Neural cell (in vitro differentiated cells): ENCODE measurements at regions not wholly inside any gene's neighbourhood (a gene's known extent, or its start where the extent isn't known, plus 50 kb on each side); places are given as distances from the start of the nearest gene placed in this dataset.
"Not testable (repeated sequence)": the region's sequence is repeated elsewhere in the genome, so short reads cannot be mapped to it uniquely, and the experiment has no call there.

Experiments
- H2AFZ ChIP-seq: fragments of 200-600, 300-800 bp; sonication (generic), shearing (Covaris generic); 2 replicates; pipeline ENCODE4 v1.6.0; 2014; ENCODE audit warnings: low read depth, mild to moderate bottlenecking, antibody characterized with exemption, low read length, moderate library complexity
- H3F3A ChIP-seq: fragments of 200-600 bp; shearing (Covaris generic); 2 replicates; pipeline ENCODE4 v1.6.1; 2016; ENCODE audit warnings: mild to moderate bottlenecking, moderate library complexity, mixed read lengths, antibody characterized with exemption, low read length; ENCODE audit not compliant: insufficient read depth, poor library complexity, severe bottlenecking
- H3K27ac ChIP-seq: fragments of 200-600, 300-800 bp; sonication (generic), shearing (Covaris generic); 2 replicates; pipeline ENCODE4 v1.5.1; 2014; ENCODE audit warnings: mild to moderate bottlenecking, low read length, moderate library complexity
- H3K27me3 ChIP-seq: fragments of 300-800, 200-600 bp; sonication (generic), shearing (Covaris generic); 2 replicates; pipeline ENCODE4 v1.6.0; 2014; ENCODE audit warnings: mild to moderate bottlenecking, low read depth, low read length, moderate library complexity; ENCODE audit not compliant: insufficient read depth
- H3K36me3 ChIP-seq: fragments of 300-800, 200-600 bp; sonication (generic), shearing (Covaris generic); 2 replicates; pipeline ENCODE4 v1.5.1; 2014; ENCODE audit warnings: mild to moderate bottlenecking, antibody characterized with exemption, low read length, moderate library complexity; ENCODE audit not compliant: insufficient read depth
- H3K4me2 ChIP-seq: fragments of 300-800, 200-600 bp; sonication (generic), shearing (Covaris generic); 2 replicates; pipeline ENCODE4 v1.6.0; 2014; ENCODE audit warnings: mild to moderate bottlenecking, low read length
- H3K4me3 ChIP-seq: fragments of 300-800, 200-600 bp; sonication (generic), shearing (Covaris generic); 2 replicates; pipeline ENCODE4 v1.5.1; 2014; ENCODE audit warnings: mild to moderate bottlenecking, low read length, moderate library complexity
- H3K79me2 ChIP-seq: fragments of 200-600 bp; shearing (Covaris generic); replicated peaks from 2 replicates; pipeline ENCODE4 v1.6.0; 2014; ENCODE audit warnings: mild to moderate bottlenecking, low read length, moderate library complexity; ENCODE audit not compliant: insufficient read depth
- H3K9ac ChIP-seq: fragments of 300-800, 200-600 bp; sonication (generic), shearing (Covaris generic); 2 replicates; pipeline ENCODE4 v1.6.1; 2016; ENCODE audit warnings: mild to moderate bottlenecking, low read length, mixed read lengths
- H3K9me2 ChIP-seq: fragments of 200-600 bp; shearing (Covaris generic); 2 replicates; pipeline ENCODE4 v1.6.1; 2016; ENCODE audit warnings: mild to moderate bottlenecking, low read length, mixed read lengths; ENCODE audit not compliant: insufficient read depth
- H3K9me3 ChIP-seq: fragments of 200-600, 300-800 bp; sonication (generic), shearing (Covaris generic); 2 replicates; pipeline ENCODE4 v1.6.1; 2016; ENCODE audit warnings: mild to moderate bottlenecking, mixed run types, low read length, moderate library complexity, mixed read lengths
- H4K20me1 ChIP-seq: fragments of 200-600 bp; shearing (Covaris generic); 2 replicates; pipeline ENCODE4 v1.6.1; 2016; ENCODE audit warnings: mild to moderate bottlenecking, mixed run types; ENCODE audit not compliant: insufficient read depth
- CTCF ChIP-seq: fragments of 450-650 bp; IDR thresholded peaks from 2 replicates; pipeline ENCODE4 v1.5.1; 2014; ENCODE audit warnings: antibody characterized with exemption, mild to moderate bottlenecking, moderate library complexity; ENCODE audit not compliant: poor library complexity, severe bottlenecking
- EP300 ChIP-seq: fragments of 450-650 bp; conservative IDR thresholded peaks from 2 replicates; pipeline ENCODE4 v1.6.1; 2014; ENCODE audit warnings: antibody characterized with exemption, mild to moderate bottlenecking, moderate library complexity; ENCODE audit not compliant: poor library complexity, severe bottlenecking
- EZH2 ChIP-seq: fragments of 200-600, 300-800 bp; shearing (Covaris generic), sonication (generic); IDR thresholded peaks from 2 replicates; pipeline ENCODE4 v1.6.1; 2014; ENCODE audit warnings: antibody characterized with exemption, low read length, borderline replicate concordance, mild to moderate bottlenecking; ENCODE audit not compliant: insufficient read depth, poor library complexity, severe bottlenecking
- MXI1 ChIP-seq: fragments of 450-650 bp; conservative IDR thresholded peaks from 2 replicates; pipeline ENCODE4 v1.6.1; 2014; ENCODE audit warnings: antibody characterized with exemption, mild to moderate bottlenecking; ENCODE audit not compliant: poor library complexity, severe bottlenecking
- POLR2AphosphoS5 ChIP-seq: IDR thresholded peaks from 2 replicates; pipeline ENCODE4 v1.6.1; 2012
- RAD21 ChIP-seq: fragments of 450-650 bp; conservative IDR thresholded peaks from 2 replicates; pipeline ENCODE4 v1.6.1; 2014; ENCODE audit warnings: antibody characterized with exemption, mild to moderate bottlenecking, moderate library complexity
- REST ChIP-seq: IDR thresholded peaks from 2 replicates; pipeline ENCODE4 v1.6.1; 2012; ENCODE audit warnings: borderline replicate concordance
- SMC3 ChIP-seq: fragments of 450-650 bp; conservative IDR thresholded peaks from 2 replicates; pipeline ENCODE4 v1.6.1; 2014; ENCODE audit warnings: antibody characterized with exemption, mild to moderate bottlenecking, moderate library complexity; ENCODE audit not compliant: poor library complexity
- TAF1 ChIP-seq: IDR thresholded peaks from 2 replicates; pipeline ENCODE4 v1.6.1; 2012; ENCODE audit warnings: low read depth

- H3K4me2 ChIP-seq, result no peak overlapping the region
- H3K4me3 ChIP-seq, result no peak overlapping the region
- H3K79me2 ChIP-seq, result no peaks in the 10 kb centered on the region
- no peak overlapping the region for H3K9ac ChIP-seq
- H3K36me3 ChIP-seq, result no peaks in the 10 kb centered on the region
- no peaks in the 10 kb centered on the region for H3K27me3 ChIP-seq
- TF ChIP-seq MXI1, result no peak
- no peak for TF ChIP-seq CTCF
- no peak for TF ChIP-seq TAF1
- TF ChIP-seq SMC3, result no peak
- TF ChIP-seq POLR2AphosphoS5, result no peak
- H3K27ac ChIP-seq, result no peak overlapping the region
- no peaks in the 10 kb centered on the region for H3K9me2 ChIP-seq
- H4K20me1 ChIP-seq, result no peaks in the 10 kb centered on the region
- no peaks in the 10 kb centered on the region for H3F3A ChIP-seq
- no peaks in the 10 kb centered on the region for H3K9me3 ChIP-seq
- H2AFZ ChIP-seq, result no peak overlapping the region
Observed at GRCh38 chr2:155481141-155481540, 782.6 kb downstream of the KCNJ3 start.

- not testable (repeated sequence) for H3K27me3 ChIP-seq, H3F3A ChIP-seq, H2AFZ ChIP-seq, H3K4me3 ChIP-seq, H3K79me2 ChIP-seq, H3K27ac ChIP-seq, H3K36me3 ChIP-seq, H4K20me1 ChIP-seq, H3K9me3 ChIP-seq, H3K9me2 ChIP-seq, H3K9ac ChIP-seq, H3K4me2 ChIP-seq
Observed at GRCh38 chr2:155472018-155472417, 773.5 kb downstream of the KCNJ3 start.

- H2AFZ ChIP-seq, result no peak overlapping the region
- TF ChIP-seq TAF1, result no peak
- TF ChIP-seq SMC3, result no peak
- no peak for TF ChIP-seq CTCF
- no peak for TF ChIP-seq POLR2AphosphoS5
- no peak for TF ChIP-seq EZH2
- no peak for TF ChIP-seq RAD21
- no peak for TF ChIP-seq EP300
- TF ChIP-seq REST, result no peak
- no peak for TF ChIP-seq MXI1
- H3K36me3 ChIP-seq, result no peaks in the 10 kb centered on the region
- no peaks in the 10 kb centered on the region for H3K9me3 ChIP-seq
- no peaks in the 10 kb centered on the region for H3K9me2 ChIP-seq
- H3K4me3 ChIP-seq, result no peak overlapping the region
- H3K27ac ChIP-seq, result no peak overlapping the region
- H3F3A ChIP-seq, result no peaks in the 10 kb centered on the region
- H4K20me1 ChIP-seq, result no peaks in the 10 kb centered on the region
- no peak overlapping the region for H3K9ac ChIP-seq
- H3K4me2 ChIP-seq, result no peak overlapping the region
- H3K79me2 ChIP-seq, result no peaks in the 10 kb centered on the region
- no peaks in the 10 kb centered on the region for H3K27me3 ChIP-seq
Observed at GRCh38 chr2:155456222-155456621, 757.7 kb downstream of the KCNJ3 start.
